DMS153 treated with DMSO at 0.1 percent for 48 hours (cell line): ENCODE measurements at regions not wholly inside any gene's neighbourhood (a gene's known extent, or its start where the extent isn't known, plus 50 kb on each side); places are given as distances from the start of the nearest gene placed in this dataset.

Experiments used
- DNase-seq: peaks from one replicate; lab custom pipeline; 2025; ENCODE audit not compliant: unreplicated experiment; lab: John Stamatoyannopoulos, UW

DNA sequence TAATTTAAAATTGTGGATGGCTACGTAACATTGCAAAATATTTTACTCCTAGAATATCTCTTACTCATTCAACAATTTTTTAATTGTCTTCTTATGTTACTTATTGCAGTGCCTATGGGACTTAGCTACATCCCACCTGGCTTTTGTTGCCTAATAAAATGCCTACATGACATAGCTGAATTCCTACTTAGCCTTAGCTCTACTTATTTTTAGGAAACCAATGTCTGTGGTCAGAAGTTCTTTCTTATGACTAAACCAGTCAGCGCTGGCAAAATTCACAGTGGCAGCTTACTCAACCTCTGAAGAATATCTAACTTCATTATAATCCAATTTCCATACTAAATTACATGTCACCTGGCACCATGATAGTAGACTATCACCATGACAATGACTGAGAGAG is 1612.4 kb upstream of the LRRTM3 start:
- no peak for DNase-seq

DNA sequence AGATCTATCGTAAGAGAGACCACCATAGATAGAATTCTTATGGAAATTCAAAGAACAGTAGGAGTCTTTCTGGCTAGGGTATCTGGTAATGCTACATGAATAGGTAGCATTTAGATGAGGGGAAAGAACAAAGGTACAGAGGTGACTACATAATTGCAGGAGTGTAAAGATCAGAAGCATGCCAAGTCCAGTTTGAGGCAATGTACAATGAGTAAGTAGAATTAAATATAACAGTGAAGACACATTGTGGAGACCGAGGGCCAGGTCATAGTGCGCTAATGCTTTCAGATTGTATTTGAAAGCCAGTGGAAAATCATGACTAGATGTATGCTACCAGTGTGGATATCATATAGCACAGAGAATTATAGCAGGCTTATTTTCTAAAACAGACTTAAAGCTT is 1611.6 kb upstream of the LRRTM3 start:
- no peak for DNase-seq

DNA sequence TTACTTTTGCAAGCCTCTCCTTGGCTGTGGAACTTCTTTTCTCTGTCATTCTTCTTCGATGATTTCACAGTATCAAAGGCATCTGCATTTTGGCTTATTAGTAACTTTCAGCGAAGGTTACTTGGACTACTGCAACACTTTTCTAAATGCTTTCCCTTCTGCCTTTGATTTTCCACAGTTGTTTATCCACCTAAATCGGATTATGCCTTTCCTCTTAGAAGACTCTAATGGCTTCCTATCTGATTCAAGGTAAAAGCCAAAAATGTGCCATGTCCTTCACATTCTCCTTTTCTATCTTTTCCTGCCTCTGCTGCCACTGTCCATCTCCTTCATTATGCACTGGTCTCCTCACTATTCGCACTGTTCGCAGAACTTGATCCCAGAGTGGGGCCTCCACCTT is 1606.3 kb upstream of the LRRTM3 start:
- no peak for DNase-seq

DNA sequence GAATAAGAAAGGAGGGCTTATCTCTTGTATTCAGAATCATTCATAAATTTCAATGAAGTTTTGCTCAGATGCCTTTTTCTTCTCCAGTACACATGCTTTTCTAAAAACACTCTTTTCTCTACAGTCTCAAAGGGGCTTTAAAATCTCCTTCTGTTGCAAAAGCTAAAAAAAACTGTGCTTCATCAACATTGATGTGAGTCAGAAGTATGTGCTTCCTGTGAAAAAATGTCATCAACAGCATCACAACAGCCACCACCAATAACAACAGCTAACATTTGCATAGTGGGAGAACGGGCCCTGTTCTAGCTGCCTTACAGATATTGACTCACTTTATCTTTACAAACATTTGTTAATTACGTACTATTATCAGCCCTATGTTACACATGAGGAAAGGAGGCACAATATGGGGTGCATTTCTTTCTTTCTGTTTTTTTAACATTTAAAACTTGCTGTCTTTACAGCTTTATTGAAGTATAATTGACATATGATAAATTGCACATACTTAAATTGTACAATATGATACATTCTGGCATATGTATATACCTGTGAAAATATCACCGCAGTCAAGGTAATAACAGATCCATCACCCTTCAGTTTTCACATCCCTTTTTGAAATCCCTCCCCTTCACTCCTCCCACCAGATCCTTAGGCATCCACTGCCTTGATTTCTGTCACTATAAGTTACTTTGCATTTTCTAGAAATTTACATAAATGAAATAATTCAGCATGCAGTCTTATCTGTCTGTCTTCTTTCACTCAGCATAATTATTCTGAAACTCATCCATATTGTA is 1605.4 kb upstream of the LRRTM3 start:
- no peak for DNase-seq

DNA sequence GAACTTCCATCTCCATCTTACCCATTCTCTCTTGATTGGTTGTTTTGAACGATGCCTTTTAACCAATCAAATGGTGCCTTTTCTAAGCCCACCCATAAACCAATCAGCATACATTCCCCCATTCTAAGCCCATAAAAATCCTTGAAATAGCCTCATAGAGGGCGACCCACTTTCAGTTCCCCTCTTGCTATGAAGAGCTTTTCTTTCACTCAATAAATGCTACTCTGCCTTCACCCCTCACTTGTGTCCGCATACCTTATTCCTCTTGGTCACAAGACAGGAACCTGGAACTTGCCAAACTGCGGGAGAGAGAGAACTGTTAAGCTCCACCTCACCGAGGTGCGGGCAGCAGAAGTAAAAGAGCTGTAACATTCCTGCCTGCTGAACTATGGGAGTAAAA is 1602.0 kb upstream of the LRRTM3 start:
- no peak for DNase-seq

DNA sequence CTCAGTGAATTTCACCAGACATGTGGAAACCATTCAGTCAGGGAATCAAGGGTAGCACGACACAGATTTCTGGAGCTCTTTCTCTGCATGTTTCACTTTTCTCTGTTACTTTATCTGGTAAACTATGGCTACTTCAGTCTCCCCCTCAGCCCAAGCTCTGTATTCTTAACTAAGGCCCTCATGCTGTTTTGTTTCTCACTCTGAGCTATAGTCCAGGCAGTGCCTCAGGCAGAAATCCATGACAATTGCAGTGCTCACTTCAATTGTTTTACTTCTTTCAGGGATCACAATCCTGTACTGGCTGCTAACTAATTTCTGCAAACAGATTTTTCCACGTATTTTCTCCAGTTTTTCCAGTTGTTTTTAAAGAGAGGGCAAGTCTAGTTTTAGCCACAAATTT is 1599.9 kb upstream of the LRRTM3 start:
- DNase-seq = no peak

DNA sequence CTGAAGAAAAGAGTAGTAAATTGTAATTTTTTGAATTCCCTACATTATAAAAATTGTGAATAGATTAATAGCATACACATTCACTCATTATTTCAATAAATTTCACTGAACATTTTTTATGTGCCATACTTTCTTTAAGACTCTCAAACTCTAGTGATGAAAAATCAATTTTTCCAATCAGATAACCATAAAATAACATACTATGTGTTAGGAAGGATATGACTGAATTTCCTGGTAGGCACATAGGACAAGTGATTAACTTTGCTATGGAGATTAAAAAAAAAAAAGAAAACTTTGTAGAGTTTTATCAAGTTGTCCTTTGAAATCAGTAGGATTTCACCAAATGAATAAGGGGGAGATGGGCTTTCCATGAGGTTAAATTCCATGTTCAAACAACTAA is 1597.3 kb upstream of the LRRTM3 start:
- DNase-seq = no peak

DNA sequence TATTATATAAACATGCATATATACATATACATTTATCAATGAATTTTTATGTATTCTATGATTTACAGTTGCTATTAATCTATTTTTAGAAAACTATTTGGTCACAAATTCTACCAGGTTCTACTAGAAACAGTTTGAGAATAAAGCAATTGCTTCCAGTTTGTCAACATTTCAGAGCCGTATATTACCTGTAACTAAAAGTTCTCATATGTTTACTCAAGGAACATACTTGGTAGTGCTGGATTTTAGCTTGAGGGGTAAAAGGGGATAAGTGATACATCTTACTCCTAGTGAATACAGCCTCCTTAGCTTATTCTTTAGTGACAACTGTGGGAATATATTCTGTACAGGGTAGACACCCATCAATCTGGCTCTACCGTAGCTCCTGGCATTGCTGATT is 1590.5 kb upstream of the LRRTM3 start:
- no peak for DNase-seq

DNA sequence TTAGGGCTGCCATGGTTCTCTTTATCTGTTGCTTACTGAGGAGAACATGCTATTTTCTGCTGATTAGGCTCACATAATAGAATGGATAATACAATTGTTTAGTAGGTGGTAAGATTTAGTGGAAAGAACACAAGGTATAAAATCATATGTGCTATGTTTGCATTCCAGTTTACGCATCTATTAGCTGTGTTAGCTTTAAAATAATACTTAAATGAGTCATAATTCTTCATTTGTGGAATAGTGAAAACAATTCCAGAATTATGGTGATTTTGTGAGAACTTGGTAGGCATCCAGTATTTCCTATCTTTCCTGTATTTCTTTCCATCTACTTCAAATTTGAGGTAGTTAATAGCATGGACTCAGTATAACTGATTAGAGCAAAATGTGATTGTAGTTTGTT is 1585.5 kb upstream of the LRRTM3 start:
- DNase-seq = no peak

DNA sequence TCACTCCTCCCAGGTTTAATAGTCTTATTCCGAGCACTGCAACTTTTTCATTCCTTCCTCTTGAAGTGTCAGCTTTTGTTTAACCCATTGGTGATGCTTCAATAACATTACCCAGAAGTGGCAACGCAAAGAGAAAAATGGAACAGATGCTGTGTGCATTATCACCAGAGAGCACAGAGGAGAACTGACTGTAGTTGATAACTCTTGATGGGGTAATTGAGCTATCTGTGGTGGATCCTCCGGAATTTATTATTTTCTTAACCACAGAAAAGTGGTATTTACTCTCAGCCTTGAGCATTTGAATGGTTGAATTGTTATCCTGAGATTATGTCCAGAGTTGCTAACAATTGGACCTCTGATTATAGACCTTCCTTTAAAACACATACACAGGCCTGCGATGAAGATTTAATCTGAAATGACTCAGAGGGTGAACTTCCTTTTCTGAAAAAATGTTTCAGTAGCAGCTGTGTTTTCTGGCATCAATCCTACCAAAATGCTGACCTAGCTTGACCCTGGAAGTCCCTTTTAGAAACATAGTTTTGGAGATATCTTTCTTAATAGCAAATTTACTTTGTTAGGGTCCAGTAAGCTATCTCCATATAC is 1584.4 kb upstream of the LRRTM3 start:
- DNase-seq = no peak

DNA sequence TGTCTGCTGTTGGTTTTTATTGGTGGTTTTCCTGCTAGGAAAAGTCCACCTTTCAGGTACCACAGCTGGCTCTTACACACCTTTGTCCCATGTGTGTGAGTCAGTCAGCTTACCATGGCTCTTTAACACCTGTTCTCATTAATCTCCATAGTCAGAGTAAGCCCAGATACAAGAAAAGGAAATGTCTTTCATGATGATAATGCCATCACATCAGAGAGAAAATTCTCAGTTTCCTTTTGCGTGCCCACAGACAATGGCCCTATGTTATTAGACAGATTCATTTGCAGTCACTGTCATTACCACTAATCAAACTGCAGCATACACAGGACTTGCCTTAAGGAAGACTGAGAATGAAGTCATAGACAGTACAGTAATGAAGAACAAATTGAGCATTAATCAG is 1583.6 kb upstream of the LRRTM3 start:
- DNase-seq = no peak

DNA sequence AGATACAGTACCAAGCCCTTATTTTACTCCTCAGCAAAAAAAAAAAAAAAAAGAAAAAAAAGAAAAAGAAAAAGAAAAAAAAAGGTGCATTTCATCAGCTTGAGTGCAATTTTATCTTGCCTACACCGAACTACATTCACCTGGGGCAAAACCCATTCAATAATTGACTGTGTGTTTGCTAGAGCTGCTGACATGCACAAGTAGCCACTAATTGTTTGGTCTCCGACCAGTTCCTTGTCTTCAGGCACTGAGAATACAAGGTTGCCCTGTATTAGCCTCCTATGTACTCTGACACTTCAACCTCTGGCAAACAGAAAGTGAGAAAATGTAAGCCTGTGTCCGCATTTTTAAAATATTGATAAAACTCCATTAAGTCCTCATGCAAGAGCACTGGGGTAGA is 1579.4 kb upstream of the LRRTM3 start:
- DNase-seq = no peak

DNA sequence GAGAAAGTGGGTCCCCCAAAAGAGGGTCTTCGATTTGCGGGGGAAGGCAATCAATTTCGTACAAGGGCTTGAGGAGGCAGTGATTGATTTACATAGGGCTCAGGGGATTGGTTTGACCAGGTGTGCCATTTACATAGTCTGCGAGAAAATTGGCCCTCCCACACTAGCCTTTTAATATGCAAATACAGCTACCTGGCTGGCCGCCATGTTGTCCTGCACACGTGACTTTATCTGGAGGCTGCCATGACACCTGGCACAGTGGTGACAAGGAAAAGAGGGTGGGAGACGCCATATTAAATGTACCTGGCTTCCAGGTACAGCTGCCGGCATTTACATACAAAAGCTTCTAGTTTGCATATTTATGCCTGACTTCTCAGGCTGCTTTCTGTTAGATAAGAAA is 1577.2 kb upstream of the LRRTM3 start:
- no peak for DNase-seq

DNA sequence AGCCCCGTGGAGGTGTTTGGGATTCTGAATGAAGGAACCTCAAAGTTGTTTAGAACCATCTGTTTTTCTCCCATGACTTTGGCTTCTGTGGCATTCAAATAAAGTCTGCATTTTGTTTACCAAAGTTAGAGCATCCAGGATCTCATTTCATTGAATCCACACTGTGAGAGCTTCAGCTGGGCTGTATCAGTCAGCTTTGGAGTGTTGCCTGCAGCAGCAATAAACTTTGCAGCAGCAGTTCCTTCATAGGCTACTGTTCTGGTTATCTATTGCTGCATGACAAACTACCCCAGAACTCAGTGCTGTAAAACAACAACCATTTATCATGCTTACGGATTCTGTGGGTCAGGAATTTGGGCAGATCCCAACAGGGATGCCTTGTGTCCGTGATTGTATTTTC is 1575.2 kb upstream of the LRRTM3 start:
- no peak for DNase-seq

DNA sequence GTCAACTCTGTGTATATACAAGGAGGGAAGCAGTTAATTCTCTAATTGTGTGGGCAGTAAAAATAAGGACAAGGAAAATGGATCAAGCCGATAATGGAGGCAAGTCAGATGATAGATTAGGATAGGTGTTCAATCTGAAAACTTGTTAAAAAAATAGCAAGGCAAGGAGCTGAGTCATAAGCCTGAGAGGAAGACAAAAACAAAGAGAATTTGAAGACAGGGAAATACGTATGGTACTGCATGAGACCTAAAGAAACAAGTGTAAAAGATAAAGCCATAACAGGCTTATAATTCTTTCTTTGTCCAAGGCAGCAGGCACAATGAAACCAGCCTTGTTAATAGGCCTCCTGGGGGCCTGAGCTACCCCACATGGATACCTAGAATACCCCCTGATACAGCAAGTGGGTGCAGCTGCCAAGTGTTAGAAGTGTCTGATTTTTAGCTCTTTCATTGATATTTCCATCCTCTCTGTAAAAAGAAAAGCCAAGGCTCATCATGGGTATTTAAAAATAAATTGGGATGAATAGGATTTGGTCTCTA is 1570.6 kb upstream of the LRRTM3 start:
- no peak for DNase-seq

DNA sequence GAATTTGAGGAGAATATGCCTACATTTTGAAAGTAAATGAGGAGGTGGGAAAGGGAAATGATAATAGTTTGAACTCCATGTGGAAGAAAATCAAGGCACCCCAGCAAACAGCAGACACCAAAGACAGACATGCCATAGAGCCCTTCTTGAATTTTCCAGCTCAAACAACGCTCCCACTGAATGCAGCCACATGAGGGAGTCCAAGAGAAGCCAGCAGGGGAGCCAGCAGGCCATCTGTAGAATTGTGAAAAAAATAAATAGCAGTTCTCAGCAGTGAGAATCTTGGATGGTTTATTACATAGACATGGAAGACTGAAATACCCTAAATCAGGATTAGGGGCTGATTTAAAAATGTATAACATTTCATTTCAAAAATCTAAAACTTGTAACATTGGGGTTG is 1567.3 kb upstream of the LRRTM3 start:
- DNase-seq = no peak

DNA sequence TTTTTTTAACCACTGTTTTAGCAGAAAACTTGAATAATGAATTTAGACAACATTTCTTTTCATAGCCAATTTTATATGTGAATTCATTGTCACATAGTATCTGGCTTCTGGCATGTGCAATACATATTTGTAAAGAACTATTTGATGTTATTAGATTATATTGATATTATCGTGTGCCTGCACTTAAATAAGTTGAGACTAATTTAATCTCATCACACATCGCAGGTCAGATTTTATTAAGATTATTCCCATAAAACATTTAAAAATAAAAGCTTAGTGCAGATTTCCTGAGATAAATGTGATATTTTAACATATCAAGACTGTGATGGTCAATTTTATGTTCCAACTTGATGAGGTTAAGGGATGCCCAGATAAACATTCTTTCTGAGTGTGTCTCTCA is 1565.3 kb upstream of the LRRTM3 start:
- DNase-seq = no peak

DNA sequence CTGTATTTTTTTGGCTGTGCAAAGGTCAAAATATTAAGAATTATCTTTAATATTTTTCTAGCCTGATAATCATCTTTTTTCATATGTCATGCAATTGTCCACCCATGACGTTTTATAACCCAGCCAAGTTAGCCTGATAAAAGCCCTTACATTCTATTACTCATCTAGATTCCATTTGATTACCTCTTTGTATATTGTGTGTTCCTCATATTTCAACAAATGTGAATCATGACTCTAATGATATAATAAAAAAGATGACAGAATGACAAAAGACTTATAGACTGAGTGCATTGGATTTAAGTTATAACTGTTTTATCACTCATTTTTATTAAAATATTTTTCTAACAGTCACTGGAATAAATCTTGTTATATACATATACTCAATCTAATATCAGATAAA is 1560.0 kb upstream of the LRRTM3 start:
- no peak for DNase-seq

DNA sequence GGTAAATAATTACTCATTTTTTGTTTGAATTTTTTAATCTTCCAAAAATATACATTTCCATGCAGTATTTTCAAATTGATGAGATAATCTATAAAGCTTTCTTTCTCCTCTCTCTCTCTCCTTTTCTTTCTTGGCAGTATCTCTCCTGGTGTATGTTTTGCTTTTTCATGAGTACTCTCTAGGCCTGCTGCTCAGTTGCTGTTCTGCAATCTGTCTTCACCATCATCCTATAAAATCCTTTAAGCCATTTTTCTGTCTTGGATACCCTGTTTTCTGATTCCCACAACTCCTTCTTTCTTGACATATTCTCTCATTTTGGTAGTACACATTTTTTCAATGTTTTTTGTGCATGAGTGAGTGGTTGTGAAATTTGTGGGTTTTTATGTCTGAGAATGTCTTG is 1558.1 kb upstream of the LRRTM3 start:
- DNase-seq = no peak

DNA sequence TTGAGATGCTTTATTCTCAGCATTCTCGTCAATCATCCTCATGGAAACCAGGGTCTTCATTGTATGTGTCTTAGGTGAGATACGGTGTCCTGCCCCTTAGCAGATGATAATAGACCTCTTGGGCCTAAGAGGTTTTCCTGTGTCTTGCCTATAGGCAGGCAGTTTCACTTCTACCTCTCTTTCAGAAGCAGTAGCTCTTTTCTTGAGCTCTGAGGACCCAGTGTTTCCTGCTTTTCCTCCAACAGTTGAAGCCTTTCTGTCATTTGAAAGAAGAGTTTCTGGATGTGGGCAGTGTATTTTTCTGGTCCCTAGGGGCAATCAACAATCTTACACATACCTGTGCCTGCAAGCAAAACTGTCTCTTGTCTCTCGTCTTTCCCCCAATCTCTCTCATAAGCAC is 1550.3 kb upstream of the LRRTM3 start:
- DNase-seq = no peak

DNA sequence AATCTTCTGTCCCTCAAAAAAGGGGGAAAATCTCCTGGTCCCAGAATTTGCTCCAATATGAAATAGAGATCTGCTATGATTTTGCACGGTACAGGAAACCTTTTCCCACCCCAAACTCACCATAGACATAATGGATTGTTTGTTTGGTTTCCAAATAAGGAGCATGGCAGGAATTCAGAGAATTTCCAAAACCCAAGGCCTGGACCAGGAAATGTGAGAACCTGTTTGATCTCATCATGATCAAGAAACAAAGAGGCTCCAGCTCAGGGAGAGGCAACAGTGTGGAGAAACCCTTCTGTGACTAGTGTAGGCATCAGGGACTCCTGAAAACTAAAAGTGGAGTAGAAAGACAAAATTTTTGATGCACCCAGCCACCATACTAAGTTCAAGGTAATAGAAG is 1548.1 kb upstream of the LRRTM3 start:
- no peak for DNase-seq

DNA sequence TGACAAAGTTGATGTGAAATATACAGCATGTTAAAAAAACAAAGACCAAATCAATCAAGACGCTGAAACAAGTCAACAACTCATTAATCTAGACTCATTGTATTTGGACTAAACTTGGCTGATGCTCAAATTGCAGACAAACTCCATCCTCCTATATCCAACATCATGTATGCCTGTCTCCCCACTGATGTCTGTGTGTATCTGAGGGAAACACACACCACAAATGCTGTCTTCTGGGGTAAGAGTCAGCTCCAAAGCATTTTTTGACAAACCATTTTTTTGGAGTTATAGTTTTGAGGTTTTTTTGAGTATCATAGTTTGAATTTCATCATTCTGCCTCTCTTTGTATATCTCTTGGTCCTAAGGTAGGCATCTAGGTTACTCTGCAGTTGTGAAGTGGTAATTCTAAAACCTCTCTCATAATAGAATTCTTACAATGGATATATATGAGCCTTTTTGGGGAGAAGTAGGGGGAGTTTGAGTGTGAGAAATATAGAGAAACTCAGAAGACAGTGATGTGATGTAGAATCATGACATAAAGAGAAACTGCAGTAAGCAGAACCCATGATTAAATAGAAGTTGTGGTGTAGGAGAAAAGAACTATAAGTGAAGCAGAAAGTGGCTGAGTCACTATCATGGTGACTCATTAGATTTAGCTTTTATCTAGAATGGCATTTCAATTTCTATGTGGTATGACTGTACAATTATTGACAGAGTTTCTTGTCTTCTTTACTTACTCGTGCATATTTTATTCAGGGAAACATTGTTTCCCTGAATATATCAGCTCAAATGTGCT is 1531.1 kb upstream of the LRRTM3 start:
- no peak for DNase-seq
